ENCODE measurements at regions not wholly inside any gene's neighbourhood (a gene's known extent, or its start where the extent isn't known, plus 50 kb on each side); places are given as distances from the start of the nearest gene placed in this dataset.
A peak's percentile ranks its signal among the peaks of the same experiment; 100 is the strongest.

DNA sequence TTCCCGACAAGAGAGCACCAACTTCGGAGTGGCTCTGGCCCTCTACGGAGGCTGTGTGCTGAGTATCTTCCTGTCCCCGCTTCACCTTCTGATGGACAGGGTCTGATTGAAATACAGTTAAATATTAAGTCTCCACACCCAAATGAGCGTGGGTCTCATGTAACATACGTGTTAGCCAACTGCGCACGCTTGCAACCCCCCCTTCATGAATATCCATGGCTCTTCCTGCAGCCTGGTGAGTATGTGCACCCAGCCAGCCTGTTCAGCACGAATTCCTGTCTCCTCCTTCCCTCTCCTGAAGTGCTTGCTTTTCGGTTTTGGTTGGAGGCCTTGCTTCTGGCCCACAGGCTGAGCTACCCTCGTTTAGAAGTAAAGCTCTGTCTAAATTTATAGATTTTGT is 102.9 kb upstream of the FRMD1 start:
- Histone ChIP-seq H3K79me2 (ENCODE audit: insufficient read depth, low read length) (no peaks in the 10 kb centered on the region), H3K14ac (ENCODE audit: insufficient read depth, low read length) (peak overlapping the region; percentile 85; the same call in 1 of the 2 replicates), H3K79me1 (ENCODE audit: insufficient read depth, low read depth, low read length, poor library complexity, severe bottlenecking) (no peaks in the 10 kb centered on the region), H3K18ac (ENCODE audit: insufficient read length, low read depth, low read length) (no peak overlapping the region), H4K20me1 (ENCODE audit: control insufficient read depth, insufficient read depth, insufficient read length) (no peaks in the 10 kb centered on the region), H3K4me1 (ENCODE audit: insufficient read depth, low read length) (peaks cover 2% of the 10 kb centered on the region; the same call in 1 of the 2 replicates), H2BK12ac (ENCODE audit: insufficient read length, low read depth, low read length) (no peak overlapping the region), H3T11ph (ENCODE audit: low read length) (no peak overlapping the region), H2BK20ac (ENCODE audit: low read depth, low read length, poor library complexity, severe bottlenecking) (no peak overlapping the region), H2AFZ (ENCODE audit: low read length) (no peak overlapping the region), H2BK15ac (ENCODE audit: low read depth, low read length) (peak overlapping the region; percentile 71; the same call in 1 of the 2 replicates), H2AK5ac (ENCODE audit: insufficient read length, low read length) (no peak overlapping the region), H3K27me3 (ENCODE audit: insufficient read depth, low read length) (no peaks in the 10 kb centered on the region), H3K23me2 (ENCODE audit: insufficient read length, low read depth, low read length, poor library complexity, severe bottlenecking) (no peaks in the 10 kb centered on the region), H2BK120ac (ENCODE audit: low read depth, low read length, poor library complexity, severe bottlenecking) (no peak overlapping the region), H3K23ac (ENCODE audit: insufficient read length, low read depth, low read length) (no peak overlapping the region), H2BK5ac (ENCODE audit: insufficient read length, low read length) (no peak overlapping the region), H3K4me2 (ENCODE audit: insufficient read depth, insufficient read length, low read length) (no peak overlapping the region), H3K4ac (ENCODE audit: low read depth, low read length) (no peak overlapping the region), H3K9ac (ENCODE audit: extremely low read depth, insufficient read length, low read length) (no peak overlapping the region), H3K27ac (ENCODE audit: insufficient read length, low read depth, low read length) (no peak overlapping the region), H3K9me3 (ENCODE audit: control insufficient read depth, low read depth, low read length) (no peaks in the 10 kb centered on the region), H4K8ac (replicated peaks; ENCODE audit: insufficient read length, low read depth, low read length) (no peak overlapping the region), H3K56ac (ENCODE audit: insufficient read length, low read depth, low read length) (no peak overlapping the region), H4K91ac (ENCODE audit: insufficient read length, low read depth, low read length) (peak overlapping the region; percentile 57), H4K5ac (ENCODE audit: insufficient read length, low read depth, low read length) (no peak overlapping the region)
- TF ChIP-seq, protein P1, sequence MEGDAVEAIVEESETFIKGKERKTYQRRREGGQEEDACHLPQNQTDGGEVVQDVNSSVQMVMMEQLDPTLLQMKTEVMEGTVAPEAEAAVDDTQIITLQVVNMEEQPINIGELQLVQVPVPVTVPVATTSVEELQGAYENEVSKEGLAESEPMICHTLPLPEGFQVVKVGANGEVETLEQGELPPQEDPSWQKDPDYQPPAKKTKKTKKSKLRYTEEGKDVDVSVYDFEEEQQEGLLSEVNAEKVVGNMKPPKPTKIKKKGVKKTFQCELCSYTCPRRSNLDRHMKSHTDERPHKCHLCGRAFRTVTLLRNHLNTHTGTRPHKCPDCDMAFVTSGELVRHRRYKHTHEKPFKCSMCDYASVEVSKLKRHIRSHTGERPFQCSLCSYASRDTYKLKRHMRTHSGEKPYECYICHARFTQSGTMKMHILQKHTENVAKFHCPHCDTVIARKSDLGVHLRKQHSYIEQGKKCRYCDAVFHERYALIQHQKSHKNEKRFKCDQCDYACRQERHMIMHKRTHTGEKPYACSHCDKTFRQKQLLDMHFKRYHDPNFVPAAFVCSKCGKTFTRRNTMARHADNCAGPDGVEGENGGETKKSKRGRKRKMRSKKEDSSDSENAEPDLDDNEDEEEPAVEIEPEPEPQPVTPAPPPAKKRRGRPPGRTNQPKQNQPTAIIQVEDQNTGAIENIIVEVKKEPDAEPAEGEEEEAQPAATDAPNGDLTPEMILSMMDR (conservative IDR thresholded peaks at IDR 0.05): no peak
- WGBS (ENCODE audit: extremely low coverage, insufficient read length, low lambda C conversion rate): no CpG with 5 or more reads among the region's 11 CpGs
- Mint-ChIP-seq H3K4me1 (peaks cover 47 to 52% of the 10 kb centered on the region in 2 experiments), H3K27me3 (ENCODE audit: low read depth) (peaks cover 18% of the 10 kb centered on the region), H3K9me3 (peaks cover 9 to 11% of the 10 kb centered on the region in 2 experiments), H3K36me3 (ENCODE audit: insufficient read depth in 1 of 3, low read depth in 3 of 3) (peaks cover 4 to 10% (median 5%) of the 10 kb centered on the region in 3 experiments), H3K27ac (peak overlapping the region in 1 of 3 experiments; percentile 94; a peak in 2 of 7 replicates), H3K4me3 (no peak overlapping the region)
- DNase-seq: peak; percentile 20
